HEK293T (cell line): ENCODE measurements at regions not wholly inside any gene's neighbourhood (a gene's known extent, or its start where the extent isn't known, plus 50 kb on each side); places are given as distances from the start of the nearest gene placed in this dataset.

Experiments used
- ARNT ChIP-seq: fragments of 450-650 bp; IDR thresholded peaks from 2 replicates; pipeline ENCODE4 v1.6.1; 2017; ENCODE audit warnings: mild to moderate bottlenecking
- ELF4 ChIP-seq: fragments of 450-650 bp; IDR thresholded peaks from 2 replicates; pipeline ENCODE4 v1.6.1; 2017; ENCODE audit warnings: antibody characterized with exemption
- FOXA1 ChIP-seq: fragments of 450-650 bp; IDR thresholded peaks from 2 replicates; pipeline ENCODE4 v1.6.1; 2016; ENCODE audit warnings: mild to moderate bottlenecking
- SP1 ChIP-seq: fragments of 450-650 bp; IDR thresholded peaks from 2 replicates; pipeline ENCODE4 v1.6.1; 2017
- TF ChIP-seq, protein P1 (sequence below): fragments of 450-650 bp; IDR thresholded peaks from 2 replicates; pipeline ENCODE4 v1.6.1; 2016

DNA sequence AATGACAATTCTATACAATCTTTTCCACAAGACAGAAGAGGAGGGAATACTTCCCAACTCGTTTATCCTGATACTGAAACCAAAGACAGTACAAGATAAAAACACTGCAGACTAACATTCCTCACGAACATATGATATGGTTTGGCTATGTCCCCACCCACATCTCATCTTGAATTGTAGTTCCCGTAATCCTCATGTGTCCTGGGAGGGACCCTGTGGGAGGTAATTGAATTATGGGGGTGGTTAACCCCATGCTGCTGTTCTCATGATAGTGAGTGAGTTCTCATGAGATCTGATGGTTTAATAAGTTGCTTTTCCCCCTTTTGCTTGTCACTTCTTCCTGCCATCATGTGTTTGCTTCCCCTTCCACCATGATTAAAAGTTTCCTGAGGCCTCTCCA is 83.9 kb upstream of the PROK2 start:
- no peak for TF ChIP-seq ARNT
- TF ChIP-seq ELF4: no peak
- TF ChIP-seq, protein P1, sequence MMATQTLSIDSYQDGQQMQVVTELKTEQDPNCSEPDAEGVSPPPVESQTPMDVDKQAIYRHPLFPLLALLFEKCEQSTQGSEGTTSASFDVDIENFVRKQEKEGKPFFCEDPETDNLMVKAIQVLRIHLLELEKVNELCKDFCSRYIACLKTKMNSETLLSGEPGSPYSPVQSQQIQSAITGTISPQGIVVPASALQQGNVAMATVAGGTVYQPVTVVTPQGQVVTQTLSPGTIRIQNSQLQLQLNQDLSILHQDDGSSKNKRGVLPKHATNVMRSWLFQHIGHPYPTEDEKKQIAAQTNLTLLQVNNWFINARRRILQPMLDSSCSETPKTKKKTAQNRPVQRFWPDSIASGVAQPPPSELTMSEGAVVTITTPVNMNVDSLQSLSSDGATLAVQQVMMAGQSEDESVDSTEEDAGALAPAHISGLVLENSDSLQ: no peak
- TF ChIP-seq SP1: no peak
- no peak for TF ChIP-seq FOXA1
